Ovary (tissue), 7 donors: ENCODE measurements at regions not wholly inside any gene's neighbourhood (a gene's known extent, or its start where the extent isn't known, plus 50 kb on each side); places are given as distances from the start of the nearest gene placed in this dataset.

ENCODE experiments used
- DNase-seq, 5 donors: peaks; one replicate each; pipeline ENCODE4 v3.0.0-alpha.2; 2019 to 2020
- H3K27ac ChIP-seq, 2 donors: fragments of 200-600 bp; one replicate each; pipeline versions ENCODE4 v1.5.1 to v1.8.0; 2019 to 2022
- H3K27me3 ChIP-seq: fragments of 200-600 bp; one replicate; pipeline ENCODE4 v1.8.0; 2022
- H3K36me3 ChIP-seq: fragments of 200-600 bp; sonication (generic); one replicate; pipeline ENCODE4 v1.5.1; 2019
- H3K4me1 ChIP-seq: one replicate; pipeline ENCODE4 v1.8.1; 2013; ENCODE audit warnings: mild to moderate bottlenecking, moderate library complexity; ENCODE audit not compliant: insufficient read depth
- H3K4me3 ChIP-seq: fragments of 200-600 bp; sonication (generic); one replicate; pipeline ENCODE4 v1.5.1; 2017
- H3K9me3 ChIP-seq, 2 donors: fragments of 200-600 bp in 1 of 2; sonication (generic) in 1 of 2; one replicate each; pipeline versions ENCODE4 v1.5.1 to v1.8.1; 2013 to 2019; ENCODE audit warnings: mild to moderate bottlenecking in 1 of 2, moderate library complexity in 1 of 2
- CTCF ChIP-seq, 3 donors: fragments of 450-650 bp in 2 of 3; fragments of 200-600 bp in 1 of 3; IDR thresholded peaks; one replicate each; pipeline versions ENCODE4 v1.5.1 to v1.8.0; 2016 to 2022; ENCODE audit warnings: antibody characterized with exemption in 3 of 3, mild to moderate bottlenecking in 1 of 3
- EP300 ChIP-seq: sonication (generic); formaldehyde crosslinking; IDR thresholded peaks from one replicate; pipeline ENCODE4 v1.6.1; 2017; ENCODE audit warnings: antibody characterized with exemption
- POLR2A ChIP-seq: fragments of 450-650 bp; IDR thresholded peaks from one replicate; pipeline ENCODE4 v1.6.1; 2017; ENCODE audit warnings: antibody characterized with exemption, mild to moderate bottlenecking, moderate library complexity
- WGBS, 3 donors: extraction: QIAGEN DNeasy Blood & Tissue Kit in 1 of 3; methylation state at CpG; one replicate each; pipeline versions ENCODE4 v1.1.5 to v1.1.7; 2013 to 2017; 5-methylcytosine and 5-hydroxymethylcytosine counted together
- intact Hi-C, 4 donors: fragments of 100-400 bp; cut with DNase I; formaldehyde crosslinking; loops; one replicate each; pipeline versions ENCODE4 v1.11.0 to v1.15.1; 2022 to 2023
- donor health status: DM: no; HTN: no; CAD: no; lungs with moderate emphysema.
- donor health status: DM: no; HTN: no; CAD: no.
- donor health status: Bipolar disorder and iron deficiency.
- donor health status: DM: no; HTN: no; CAD: no.
- donor health status: DM: yes; HTN: yes; CAD: no.

DNA sequence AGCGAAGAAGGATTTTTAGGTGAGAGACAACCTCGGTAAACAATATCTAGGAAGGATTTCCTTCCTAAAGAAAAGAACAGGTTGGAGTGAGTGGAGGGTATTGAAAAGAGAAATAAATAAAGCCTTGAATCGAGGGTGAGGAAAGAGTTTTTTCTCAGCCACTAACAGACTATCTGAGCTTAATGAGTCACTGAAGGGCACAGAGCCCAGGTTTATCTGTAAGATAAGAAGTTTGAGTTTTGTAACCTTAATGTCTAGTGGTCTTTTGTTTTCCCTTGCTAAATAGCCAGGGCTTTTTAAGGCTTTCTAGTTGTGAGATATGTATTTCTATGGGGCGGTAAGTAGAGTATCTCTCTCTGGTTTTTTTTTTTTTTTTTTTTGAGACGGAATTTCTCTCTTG lies 394.5 kb upstream of the KIRREL3 start:
- 75 to 80% (median 77%) methylated on average over 5 of the region's 5 CpGs for WGBS, 3 donors
- H3K27ac ChIP-seq: no peak overlapping the region
- intact Hi-C loops: no loop called here
- no peaks in the 10 kb centered on the region for H3K4me1 ChIP-seq
- H3K9me3 ChIP-seq: no peaks in the 10 kb centered on the region
- no peak overlapping the region for H3K4me3 ChIP-seq
- H3K36me3 ChIP-seq: no peaks in the 10 kb centered on the region
- no peak for DNase-seq
- no peaks in the 10 kb centered on the region for H3K27me3 ChIP-seq
- no peak for TF ChIP-seq CTCF (IDR thresholded peaks at IDR 0.05)
- no peak for TF ChIP-seq EP300
- TF ChIP-seq POLR2A: no peak

- WGBS, 3 donors: 72 to 77% (median 76%) methylated on average over 4 of the region's 4 CpGs
- no peak overlapping the region for H3K27ac ChIP-seq
Measured at GRCh38 chr11:127393460-127393997, 393.0 kb upstream of the KIRREL3 start.

DNA sequence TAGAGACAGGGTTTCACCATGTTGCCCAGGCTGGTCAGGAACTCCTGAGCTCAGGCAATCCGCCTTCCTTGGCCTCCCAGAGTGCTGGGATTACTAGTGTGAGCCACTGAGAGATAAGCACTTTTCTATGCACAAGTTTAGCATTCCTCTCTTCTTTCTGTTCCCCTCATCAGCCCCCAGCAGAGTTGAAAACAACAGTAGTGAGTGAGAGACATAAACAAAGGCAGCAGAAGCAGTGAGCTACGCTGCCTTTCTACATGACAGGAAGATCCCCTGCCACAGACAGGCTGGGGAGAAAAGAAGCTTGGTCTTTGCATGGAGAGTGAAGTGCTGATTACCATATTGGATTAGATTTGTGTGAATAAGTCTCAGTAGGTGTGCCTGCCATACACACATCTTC lies 392.0 kb upstream of the KIRREL3 start:
- no peak overlapping the region for H3K27ac ChIP-seq
- TF ChIP-seq CTCF (IDR thresholded peaks at IDR 0.05) (no peak), POLR2A (no peak), EP300 (no peak)
- no peak overlapping the region for H3K4me3 ChIP-seq
- DNase-seq: no peak
- H3K9me3 ChIP-seq: no peaks in the 10 kb centered on the region
- intact Hi-C loops: no loop called here
- H3K36me3 ChIP-seq: no peaks in the 10 kb centered on the region
- WGBS, 3 donors: 75 to 82% (median 81%) methylated on average over 2 of the region's 2 CpGs
- no peaks in the 10 kb centered on the region for H3K4me1 ChIP-seq
- H3K27me3 ChIP-seq: no peaks in the 10 kb centered on the region

More at GRCh38 chr11:127393460-127393997, 393.0 kb upstream of the KIRREL3 start:
- DNase-seq: no peak
- no peak overlapping the region for H3K4me3 ChIP-seq
- no peaks in the 10 kb centered on the region for H3K4me1 ChIP-seq
- TF ChIP-seq POLR2A (no peak), CTCF (IDR thresholded peaks at IDR 0.05) (no peak), EP300 (no peak)
- H3K36me3 ChIP-seq: no peaks in the 10 kb centered on the region
- H3K9me3 ChIP-seq: no peaks in the 10 kb centered on the region
- intact Hi-C loops: no loop called here
- no peaks in the 10 kb centered on the region for H3K27me3 ChIP-seq

- Histone ChIP-seq H3K27ac (no peak overlapping the region), H3K36me3 (no peaks in the 10 kb centered on the region), H3K27me3 (no peaks in the 10 kb centered on the region), H3K4me1 (no peaks in the 10 kb centered on the region), H3K4me3 (no peak overlapping the region), H3K9me3 (no peaks in the 10 kb centered on the region)
- DNase-seq: no peak
- intact Hi-C loops: no loop called here
- WGBS, 3 donors: 35 to 52% (median 49%) methylated on average over 4 of the region's 4 CpGs
- no peak for TF ChIP-seq EP300
- TF ChIP-seq POLR2A: no peak
- no peak for TF ChIP-seq CTCF (IDR thresholded peaks at IDR 0.05)
Measured at GRCh38 chr11:127390465-127390864, 389.9 kb upstream of the KIRREL3 start.
